Type B pancreatic cell (in vitro differentiated cells): ENCODE measurements at regions not wholly inside any gene's neighbourhood (a gene's known extent, or its start where the extent isn't known, plus 50 kb on each side); places are given as distances from the start of the nearest gene placed in this dataset.

ENCODE experiments used
- DNase-seq: peaks from one replicate; pipeline ENCODE4 v3.0.0; 2021; ENCODE audit warnings: mixed read lengths; ENCODE audit not compliant: unreplicated experiment; ENCODE audit errors: extremely low spot score
- H3K27ac Mint-ChIP-seq: 2 replicates; pipeline ENCODE4 v1.8.0; 2021; ENCODE audit warnings: mild to moderate bottlenecking, mixed read lengths
- H3K27me3 Mint-ChIP-seq: 2 replicates; pipeline ENCODE4 v1.8.0; 2021; ENCODE audit warnings: mixed read lengths
- H3K36me3 Mint-ChIP-seq: 2 replicates; pipeline ENCODE4 v1.8.0; 2021; ENCODE audit warnings: mixed read lengths
- H3K4me1 Mint-ChIP-seq: one replicate; pipeline ENCODE4 v1.8.0; 2021; ENCODE audit warnings: mixed read lengths; ENCODE audit not compliant: unreplicated experiment
- H3K4me3 Mint-ChIP-seq: 2 replicates; pipeline ENCODE4 v1.8.0; 2021; ENCODE audit warnings: mild to moderate bottlenecking, mixed read lengths
- H3K9me3 Mint-ChIP-seq: 2 replicates; pipeline ENCODE4 v1.8.0; 2021; ENCODE audit warnings: mixed read lengths
- CTCF ChIP-seq: fragments of 200-600 bp; sonication (generic); conservative IDR thresholded peaks from 2 replicates; pipeline ENCODE4 v1.5.0; 2021; ENCODE audit warnings: antibody characterized with exemption, mild to moderate bottlenecking

- no peak for TF ChIP-seq CTCF
- Mint-ChIP-seq H3K4me3 (no peak overlapping the region), H3K27me3 (no peaks in the 10 kb centered on the region), H3K36me3 (no peaks in the 10 kb centered on the region), H3K9me3 (no peaks in the 10 kb centered on the region), H3K4me1 (no peaks in the 10 kb centered on the region), H3K27ac (no peak overlapping the region)
- DNase-seq: no peak
These were observed 232.0 kb downstream of the ZBBX start for GRCh38 chr3:167148136-167148535.

- H3K9me3 Mint-ChIP-seq: no peaks in the 10 kb centered on the region
- H3K36me3 Mint-ChIP-seq: no peaks in the 10 kb centered on the region
- H3K4me3 Mint-ChIP-seq: no peak overlapping the region
- H3K4me1 Mint-ChIP-seq: no peaks in the 10 kb centered on the region
- H3K27ac Mint-ChIP-seq: no peak overlapping the region
- H3K27me3 Mint-ChIP-seq: no peaks in the 10 kb centered on the region
- DNase-seq: no peak
- no peak for TF ChIP-seq CTCF
These were observed 233.2 kb downstream of the ZBBX start for GRCh38 chr3:167146911-167147310.

- DNase-seq: no peak
- H3K27me3 Mint-ChIP-seq: no peaks in the 10 kb centered on the region
- no peaks in the 10 kb centered on the region for H3K36me3 Mint-ChIP-seq
- no peaks in the 10 kb centered on the region for H3K4me1 Mint-ChIP-seq
- H3K4me3 Mint-ChIP-seq: no peak overlapping the region
- H3K9me3 Mint-ChIP-seq: no peaks in the 10 kb centered on the region
- TF ChIP-seq CTCF: no peak
- no peak overlapping the region for H3K27ac Mint-ChIP-seq
These were observed 254.3 kb downstream of the ZBBX start for GRCh38 chr3:167125612-167126407.

GRCh38 chr3:167120828-167121227 is 259.3 kb downstream of the ZBBX start:
- no peaks in the 10 kb centered on the region for H3K36me3 Mint-ChIP-seq
- no peak for TF ChIP-seq CTCF
- H3K9me3 Mint-ChIP-seq: no peaks in the 10 kb centered on the region
- no peak overlapping the region for H3K4me3 Mint-ChIP-seq
- DNase-seq: no peak
- no peaks in the 10 kb centered on the region for H3K4me1 Mint-ChIP-seq
- no peak overlapping the region for H3K27ac Mint-ChIP-seq
- H3K27me3 Mint-ChIP-seq: no peaks in the 10 kb centered on the region

- Mint-ChIP-seq H3K36me3 (no peaks in the 10 kb centered on the region), H3K27me3 (no peaks in the 10 kb centered on the region), H3K4me1 (no peaks in the 10 kb centered on the region), H3K27ac (no peak overlapping the region), H3K4me3 (no peak overlapping the region), H3K9me3 (no peaks in the 10 kb centered on the region)
- DNase-seq: no peak
- TF ChIP-seq CTCF: no peak
These were observed 263.8 kb downstream of the ZBBX start for GRCh38 chr3:167116120-167116922.
